ENCODE measurements at regions not wholly inside any gene's neighbourhood (a gene's known extent, or its start where the extent isn't known, plus 50 kb on each side); places are given as distances from the start of the nearest gene placed in this dataset.

DNA sequence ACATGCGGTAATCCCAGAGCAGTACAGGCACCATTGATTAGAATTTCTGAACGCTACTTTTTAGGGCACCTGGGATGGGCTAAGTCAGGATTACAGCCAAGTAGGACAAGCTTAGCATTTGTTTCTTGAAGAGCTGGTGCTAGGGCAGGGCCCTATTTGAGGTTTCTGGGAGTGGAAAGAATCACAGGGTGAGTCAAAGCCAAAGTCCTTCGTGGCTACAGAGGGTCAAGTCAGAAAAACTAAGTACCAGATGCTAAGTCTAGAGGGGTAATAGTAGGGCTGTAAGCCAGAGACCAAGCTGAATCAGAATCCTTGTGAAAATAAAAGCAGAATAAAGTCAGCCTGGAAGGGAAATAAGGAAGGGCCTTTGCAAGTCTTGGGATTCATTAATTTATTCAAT, 448.6 kb downstream of the ZIC3 start:
- Mint-ChIP-seq H3K27me3 (ENCODE audit: insufficient read depth) (no peaks in the 10 kb centered on the region), H3K4me1 (ENCODE audit: low read depth) (no peaks in the 10 kb centered on the region), H3K9me3 (0 out of 2 replicates have a peak, but pooled peaks cover 4% of the 10 kb centered on the region), H3K4me3 (no peak overlapping the region), H3K27ac (no peak overlapping the region), H3K36me3 (ENCODE audit: low read depth) (no peaks in the 10 kb centered on the region)
- no peak for DNase-seq
- no peak for TF ChIP-seq CTCF (IDR thresholded peaks at IDR 0.05)

- Mint-ChIP-seq H3K27ac (no peak overlapping the region), H3K27me3 (ENCODE audit: insufficient read depth) (no peaks in the 10 kb centered on the region; the same call in 1 of the 2 replicates), H3K4me1 (ENCODE audit: low read depth) (no peaks in the 10 kb centered on the region), H3K9me3 (peaks cover 5% of the 10 kb centered on the region; the same call in 1 of the 2 replicates), H3K4me3 (no peak overlapping the region), H3K36me3 (ENCODE audit: low read depth) (no peaks in the 10 kb centered on the region)
- DNase-seq, result no peak
- TF ChIP-seq CTCF (IDR thresholded peaks at IDR 0.05), result no peak
These were observed 452.3 kb downstream of the ZIC3 start for GRCh38 chrX:138018145-138018799.

- DNase-seq, result no peak
- Mint-ChIP-seq H3K4me1 (ENCODE audit: low read depth) (no peaks in the 10 kb centered on the region), H3K36me3 (ENCODE audit: low read depth) (no peaks in the 10 kb centered on the region), H3K27me3 (ENCODE audit: insufficient read depth) (no peaks in the 10 kb centered on the region; the same call in 1 of the 2 replicates), H3K27ac (no peak overlapping the region), H3K4me3 (no peak overlapping the region), H3K9me3 (peaks cover 10% of the 10 kb centered on the region; the same call in 1 of the 2 replicates)
- TF ChIP-seq CTCF (IDR thresholded peaks at IDR 0.05), result no peak
These were observed 455.0 kb downstream of the ZIC3 start for GRCh38 chrX:138020941-138021340.

GRCh38 chrX:138026211-138026610, 460.3 kb downstream of the ZIC3 start:
- 0 out of 2 replicates have a peak, but pooled peaks have one; percentile 19 for TF ChIP-seq CTCF (IDR thresholded peaks at IDR 0.05)
- Mint-ChIP-seq H3K9me3 (peaks cover 10% of the 10 kb centered on the region), H3K4me3 (no peak overlapping the region), H3K36me3 (ENCODE audit: low read depth) (no peaks in the 10 kb centered on the region), H3K27me3 (ENCODE audit: insufficient read depth) (no peaks in the 10 kb centered on the region; the same call in 1 of the 2 replicates), H3K27ac (no peak overlapping the region), H3K4me1 (ENCODE audit: low read depth) (no peaks in the 10 kb centered on the region)
- no peak for DNase-seq

DNA sequence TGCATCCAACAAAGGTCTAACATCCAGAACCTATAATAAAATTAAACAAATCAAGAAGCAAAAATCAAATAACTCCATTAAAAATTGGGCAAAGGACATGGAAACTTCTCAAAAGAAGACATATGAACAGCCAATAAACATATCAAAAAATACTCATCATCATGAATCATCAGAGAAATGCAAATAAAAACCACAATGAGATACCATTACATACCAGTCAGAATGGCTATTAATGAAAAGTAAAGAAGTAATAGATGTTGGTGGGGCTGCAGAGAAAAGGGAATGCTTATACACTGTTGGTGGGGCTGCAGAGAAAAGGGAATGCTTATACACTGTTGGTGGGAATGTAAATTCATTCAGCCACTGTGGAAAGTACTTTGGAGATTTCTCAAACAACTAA, 465.8 kb downstream of the ZIC3 start:
- Mint-ChIP-seq H3K27ac (no peak overlapping the region), H3K4me1 (ENCODE audit: low read depth) (no peaks in the 10 kb centered on the region), H3K27me3 (ENCODE audit: insufficient read depth) (no peaks in the 10 kb centered on the region), H3K9me3 (peaks cover 5% of the 10 kb centered on the region; the same call in 1 of the 2 replicates), H3K36me3 (ENCODE audit: low read depth) (no peaks in the 10 kb centered on the region), H3K4me3 (no peak overlapping the region)
- TF ChIP-seq CTCF (IDR thresholded peaks at IDR 0.05), result no peak
- DNase-seq, result no peak

All from HFFc6 (cell line).